HG03342 (cell line): ENCODE measurements at regions not wholly inside any gene's neighbourhood (a gene's known extent, or its start where the extent isn't known, plus 50 kb on each side); places are given as distances from the start of the nearest gene placed in this dataset.

ENCODE experiments used
- ATAC-seq: cut with Tn5 transposase; IDR thresholded peaks from one replicate; pipeline ENCODE4 v1.9.1; 2021; ENCODE audit warnings: mild to moderate bottlenecking, moderate library complexity; ENCODE audit not compliant: unreplicated experiment

DNA sequence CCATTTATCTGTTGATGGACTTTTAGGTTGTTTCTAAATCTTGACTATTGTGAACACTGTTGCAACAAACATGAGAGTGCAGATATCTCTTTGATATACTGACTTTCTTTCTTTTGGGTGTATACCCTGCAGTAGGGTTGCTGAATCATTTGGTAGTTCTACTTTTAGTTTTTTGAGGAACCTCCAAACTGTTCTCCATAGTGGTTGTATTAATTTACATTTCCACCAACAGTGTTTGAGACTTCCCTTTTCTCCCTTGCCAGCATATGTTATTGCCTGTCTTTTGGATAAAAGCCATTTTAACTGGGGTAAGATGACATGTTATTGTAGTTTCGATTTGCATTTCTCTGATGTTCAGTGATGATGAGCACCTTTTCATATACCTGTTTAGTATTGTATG, 330.0 kb downstream of the DDX10 start:
- no peak for ATAC-seq

DNA sequence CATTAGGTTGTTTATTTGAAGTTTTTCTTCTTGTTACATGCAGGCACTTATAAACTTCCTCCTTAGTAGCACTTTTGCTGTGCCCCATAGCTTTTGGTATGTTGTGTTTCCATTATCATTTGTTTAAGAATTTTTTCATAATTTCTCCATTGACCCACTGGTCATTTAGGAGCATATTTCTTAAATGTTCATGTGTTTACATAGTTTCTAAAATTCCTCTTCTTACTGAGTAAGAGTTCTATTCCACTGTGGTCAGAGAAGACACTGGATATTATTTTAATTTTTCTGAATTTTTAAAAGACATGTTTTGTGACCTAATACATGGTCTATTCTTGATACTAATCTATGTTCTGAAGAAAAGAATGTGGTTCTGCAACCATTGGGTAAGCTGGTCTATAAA, 333.0 kb downstream of the DDX10 start:
- no peak for ATAC-seq

DNA sequence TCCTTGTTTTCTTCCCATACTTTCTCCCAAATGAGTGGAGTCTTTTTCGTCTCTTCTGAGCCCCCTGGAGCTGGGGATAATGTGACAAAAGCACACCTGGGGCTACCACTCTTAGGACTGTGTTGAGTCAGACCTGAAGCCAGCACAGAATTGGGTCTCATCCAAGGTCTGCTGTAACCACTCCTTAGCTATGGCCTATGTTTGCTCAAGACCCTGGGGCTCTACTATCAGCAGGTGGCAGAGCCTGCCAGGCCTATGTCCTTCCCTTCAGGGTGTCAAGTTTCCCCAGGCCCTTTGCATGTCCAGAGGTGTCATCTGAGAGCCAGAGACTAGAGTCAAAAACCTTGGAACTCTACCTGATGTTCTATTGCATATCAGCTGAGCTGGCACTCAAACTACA, 335.7 kb downstream of the DDX10 start:
- ATAC-seq = no peak

DNA sequence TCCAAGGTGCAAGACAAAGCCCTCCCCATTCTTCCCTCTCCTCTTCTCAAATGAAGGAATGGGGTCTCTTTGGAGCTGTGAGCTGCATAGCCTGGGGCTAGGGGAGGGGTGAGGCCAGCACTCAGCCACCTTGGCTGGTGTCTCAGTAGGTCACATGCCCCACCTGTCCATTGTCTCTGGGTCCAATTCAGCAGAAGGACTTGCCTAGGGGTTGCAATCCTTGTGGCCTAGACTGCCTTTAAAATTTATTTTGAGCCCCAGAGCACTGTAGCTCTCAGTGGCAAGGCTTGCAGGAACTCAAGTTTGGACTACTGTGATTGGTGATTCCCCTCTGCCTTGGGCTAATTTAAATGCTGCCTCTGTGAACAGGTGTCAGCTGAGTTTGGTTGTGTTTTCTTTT, 336.7 kb downstream of the DDX10 start:
- ATAC-seq = no peak

- ATAC-seq = no peak
Observed at GRCh38 chr11:109012991-109013390, 348.1 kb downstream of the DDX10 start.

GRCh38 chr11:109015283-109015682, 350.4 kb downstream of the DDX10 start:
- ATAC-seq = no peak

GRCh38 chr11:109016724-109017123, 351.9 kb downstream of the DDX10 start:
- no peak for ATAC-seq

DNA sequence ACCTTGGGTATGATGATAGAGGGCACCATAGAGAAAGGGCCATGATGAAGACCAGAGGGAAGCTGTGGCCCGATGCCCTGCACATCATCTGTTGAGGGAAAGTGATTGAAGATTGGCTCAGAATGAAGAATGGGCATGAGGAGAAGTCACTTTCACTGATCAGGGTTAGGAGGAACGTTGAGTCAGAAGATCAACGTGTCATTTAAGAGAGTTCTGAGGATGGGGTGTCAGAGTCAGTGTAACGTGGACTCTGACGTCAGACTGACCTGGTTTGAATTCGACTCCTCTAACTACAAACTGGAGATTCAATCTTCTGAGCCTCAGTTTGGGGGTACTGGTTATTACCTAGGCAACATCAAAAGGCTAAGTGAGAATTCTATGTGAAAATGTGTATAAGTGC, 352.6 kb downstream of the DDX10 start:
- no peak for ATAC-seq

DNA sequence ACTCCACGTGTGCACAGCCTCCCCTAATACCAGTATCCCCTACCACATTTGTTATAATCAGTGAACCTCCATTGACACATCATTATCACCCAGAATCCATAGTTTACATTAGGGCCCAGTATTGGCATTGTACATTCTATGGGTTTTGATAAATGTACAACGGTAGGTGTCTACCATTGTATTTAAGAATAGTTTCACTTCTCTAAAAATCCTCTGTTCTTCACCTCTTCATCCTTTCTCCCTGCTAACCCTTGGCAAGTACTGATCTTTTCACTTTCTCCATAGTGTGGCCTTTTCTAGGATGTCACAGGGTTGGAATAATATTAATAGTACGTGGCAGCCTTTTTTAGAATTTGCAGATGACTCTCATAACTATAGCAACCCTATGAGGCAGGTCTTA, 353.8 kb downstream of the DDX10 start:
- ATAC-seq = no peak

DNA sequence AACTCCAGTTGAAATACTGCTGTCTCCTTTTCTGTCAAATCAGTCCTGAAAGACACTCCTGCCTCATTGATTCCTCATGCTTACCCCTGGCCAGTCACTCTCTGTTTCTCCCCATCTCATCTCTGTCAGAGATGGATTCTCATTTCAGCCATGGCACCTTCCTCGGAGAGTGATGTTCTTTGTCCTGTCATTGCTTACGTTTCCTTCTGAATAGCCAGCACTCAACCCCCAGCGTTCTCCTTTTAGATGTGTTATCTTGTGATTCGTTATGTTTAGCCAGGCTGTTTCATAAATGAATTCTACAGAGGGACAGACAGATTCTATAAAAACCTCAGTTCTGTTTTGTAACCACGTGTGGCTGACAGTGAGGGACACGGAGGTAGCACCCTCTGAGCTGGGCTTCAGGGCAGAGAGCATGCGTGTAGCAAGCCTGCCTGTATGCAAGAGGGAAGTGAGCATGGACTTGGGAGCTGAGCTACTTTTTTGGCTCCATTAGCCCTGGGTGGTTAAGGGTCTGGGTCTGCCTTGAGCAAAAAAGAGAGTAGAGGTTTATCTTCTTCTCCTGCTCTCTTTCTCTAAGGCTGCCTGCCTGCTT, 354.6 kb downstream of the DDX10 start:
- ATAC-seq = no peak

DNA sequence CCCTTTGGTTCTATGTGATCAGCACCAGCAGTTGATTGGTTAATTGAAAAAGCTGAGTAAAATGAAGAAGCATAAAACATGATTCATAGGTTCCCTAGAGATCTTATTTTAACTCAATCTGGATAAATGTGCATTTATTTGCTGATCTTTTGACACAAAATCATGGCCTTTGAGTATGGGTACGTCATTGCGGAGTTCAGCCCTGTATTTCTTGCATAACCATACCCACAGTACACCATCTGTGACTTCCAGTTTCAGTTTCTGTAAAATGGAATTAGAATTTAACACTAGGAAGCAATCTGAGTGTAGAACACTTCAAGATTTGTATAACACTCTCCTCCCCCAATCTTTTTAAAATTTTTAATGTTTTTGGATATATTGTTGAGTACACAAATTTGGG, 358.2 kb downstream of the DDX10 start:
- ATAC-seq = no peak

DNA sequence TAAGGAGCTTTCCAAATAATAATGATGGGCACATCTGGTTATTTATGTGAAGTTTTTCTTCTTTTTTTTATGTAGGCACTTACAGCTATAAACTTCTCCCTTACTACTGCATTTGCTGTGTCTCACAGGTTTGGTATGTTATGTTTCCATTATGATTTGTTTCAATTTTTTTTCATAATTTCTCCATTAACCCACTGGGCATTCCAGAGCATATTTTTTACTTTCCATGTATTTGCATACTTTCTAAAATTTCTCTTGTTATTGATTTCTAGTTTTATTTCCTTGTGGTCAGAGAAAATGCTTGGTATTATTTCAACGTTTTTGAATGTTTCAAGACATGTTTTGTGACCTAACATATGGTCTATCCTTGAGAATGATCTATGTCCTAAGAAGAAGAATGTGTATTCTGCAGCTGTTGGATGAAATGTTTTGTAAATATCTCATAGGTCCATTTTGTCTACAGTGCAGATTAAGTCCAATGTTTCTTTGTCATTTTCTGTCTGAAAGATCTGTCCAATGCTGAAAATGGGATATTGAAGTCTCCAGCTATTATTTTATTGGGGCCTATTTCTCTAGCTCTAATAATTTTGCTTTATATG, 362.1 kb downstream of the DDX10 start:
- no peak for ATAC-seq

DNA sequence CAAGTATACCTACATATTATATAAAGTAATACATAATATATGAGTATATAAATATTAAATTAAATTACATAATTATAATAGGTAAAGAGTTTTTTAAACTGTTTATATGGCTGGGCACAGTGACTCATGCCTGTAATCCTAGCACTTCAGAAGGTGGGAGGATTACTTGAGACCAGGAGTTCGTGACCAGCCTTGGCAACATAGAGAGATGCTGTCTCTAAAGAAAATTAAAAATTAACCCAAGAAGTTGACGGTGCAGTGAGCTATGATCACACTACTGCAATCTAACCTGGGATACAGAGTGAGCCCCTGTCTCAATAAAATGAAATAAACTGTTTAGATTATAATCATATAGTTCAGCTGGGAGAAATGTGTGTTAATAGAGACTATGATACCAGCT, 363.0 kb downstream of the DDX10 start:
- no peak for ATAC-seq

GRCh38 chr11:109029927-109030326, 365.1 kb downstream of the DDX10 start:
- ATAC-seq = no peak

GRCh38 chr11:109033627-109034338, 368.9 kb downstream of the DDX10 start:
- ATAC-seq = no peak

DNA sequence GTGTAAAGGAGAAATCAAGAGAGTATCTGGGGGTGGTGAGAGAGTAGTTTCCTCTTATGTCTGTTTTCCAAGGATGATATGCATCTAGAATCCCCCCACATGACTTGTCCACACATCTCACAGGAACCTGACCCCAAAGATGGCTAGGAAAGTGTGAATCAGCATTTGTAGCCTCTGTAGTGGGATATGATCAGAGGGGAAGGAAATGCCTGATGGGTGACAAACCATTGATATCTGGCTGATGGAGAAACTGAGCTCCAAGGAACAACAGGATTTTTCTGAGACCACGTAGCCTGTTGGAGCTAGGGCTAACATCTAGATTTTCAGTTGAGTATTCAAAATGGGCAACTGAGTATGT, 369.4 kb downstream of the DDX10 start:
- ATAC-seq = no peak

DNA sequence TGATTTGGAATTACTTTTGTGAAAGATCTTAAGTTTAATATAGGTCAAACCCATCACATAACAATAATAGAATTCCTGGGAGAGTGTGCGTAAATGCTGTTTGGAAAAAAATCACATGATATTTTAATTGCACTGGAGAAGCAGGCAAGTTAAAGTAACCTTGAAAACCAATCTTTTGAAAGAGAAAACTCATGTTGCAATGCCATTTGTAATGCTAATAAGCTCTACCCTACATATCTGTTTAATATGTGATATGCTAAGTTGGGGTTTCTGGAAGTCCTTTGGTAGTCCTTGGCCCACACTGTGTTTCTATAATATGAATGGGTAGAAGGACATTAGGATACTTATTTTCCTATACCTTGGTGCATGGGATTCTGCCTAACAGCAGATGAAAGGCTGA, 370.4 kb downstream of the DDX10 start:
- ATAC-seq = no peak

DNA sequence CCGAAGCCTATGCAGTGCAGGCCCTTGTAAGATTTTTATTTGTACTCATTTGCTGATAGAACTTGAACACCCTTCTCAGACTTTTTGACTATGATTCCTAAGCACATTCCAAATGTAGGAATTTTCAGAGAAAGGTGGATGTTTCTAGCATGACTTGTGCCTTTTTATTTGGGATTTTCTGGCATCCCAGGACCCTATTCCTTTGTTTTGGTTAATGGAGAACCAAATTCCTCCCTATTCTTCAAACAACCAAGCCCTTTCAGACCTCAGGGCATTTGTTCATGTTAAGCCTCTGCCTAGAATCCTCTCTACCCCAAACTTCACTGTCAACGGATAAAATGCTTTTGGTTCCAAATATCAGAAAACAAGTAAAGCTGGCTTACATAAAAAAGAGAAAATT, 371.1 kb downstream of the DDX10 start:
- no peak for ATAC-seq

DNA sequence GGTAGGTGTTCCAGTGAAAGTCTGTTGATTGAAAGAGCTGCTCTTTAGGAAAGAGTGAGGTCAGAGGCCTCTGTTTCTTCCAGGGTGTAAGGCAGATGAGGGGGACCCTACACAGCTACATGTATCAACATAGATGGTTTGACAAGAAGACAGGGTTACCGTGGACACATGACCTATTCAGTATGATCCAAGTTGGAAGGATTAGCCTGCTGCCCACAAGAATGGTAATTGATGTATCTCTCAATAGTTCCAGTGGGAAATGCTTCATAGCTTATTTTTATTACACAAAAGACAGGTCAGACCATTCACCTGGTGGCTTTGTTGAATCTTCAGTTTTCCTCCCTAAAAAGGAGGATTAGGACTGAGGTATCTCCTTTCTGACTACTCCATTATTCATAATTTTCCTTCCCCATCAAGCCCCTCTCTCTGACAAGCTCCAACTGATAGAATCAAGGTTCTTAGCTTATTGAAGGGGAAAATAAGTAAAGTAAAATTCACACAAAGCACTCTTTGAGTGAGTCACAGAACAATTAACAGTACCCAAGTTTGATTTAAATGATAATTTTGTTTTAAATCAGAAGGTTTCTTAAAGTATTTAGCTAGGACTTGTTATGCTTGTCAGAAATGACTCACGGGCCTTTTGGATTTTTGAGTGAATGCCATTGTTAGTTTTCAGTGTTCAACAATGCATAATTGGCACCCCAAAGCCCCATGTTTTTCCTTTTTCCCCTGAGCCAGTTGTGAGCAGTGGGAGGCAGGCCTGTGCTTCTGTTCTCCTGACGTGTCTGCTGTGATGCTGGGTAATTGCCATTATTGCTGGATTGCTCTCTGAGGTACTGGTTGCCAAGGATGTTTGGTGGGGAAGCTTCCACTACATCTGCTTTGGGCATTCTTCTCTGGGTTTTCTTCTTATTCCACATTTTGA, 373.2 kb downstream of the DDX10 start:
- ATAC-seq = no peak

- ATAC-seq = no peak
Observed at GRCh38 chr11:109039611-109040010, 374.7 kb downstream of the DDX10 start.

- no peak for ATAC-seq
Observed at GRCh38 chr11:109040303-109040702, 375.4 kb downstream of the DDX10 start.

DNA sequence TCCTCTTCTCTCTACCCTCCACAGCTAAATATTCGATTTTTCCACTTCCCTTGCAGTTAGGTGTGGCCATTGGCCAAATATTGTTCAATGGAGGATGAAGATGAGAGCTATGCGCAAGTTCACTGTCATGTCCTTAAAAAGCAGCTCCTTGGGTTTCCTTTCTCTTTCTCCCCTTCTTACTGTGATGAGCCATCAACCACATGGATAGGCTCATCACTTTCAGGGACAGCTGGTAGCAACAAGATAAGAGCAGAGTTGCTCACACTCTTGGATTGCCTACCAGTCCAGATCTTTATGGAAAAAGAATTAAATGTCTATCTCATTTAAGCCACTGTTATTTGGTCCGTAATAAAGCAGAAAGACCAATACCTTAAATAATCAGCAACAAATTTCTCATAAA, 377.0 kb downstream of the DDX10 start:
- no peak for ATAC-seq
